ENCODE measurements at regions not wholly inside any gene's neighbourhood (a gene's known extent, or its start where the extent isn't known, plus 50 kb on each side); places are given as distances from the start of the nearest gene placed in this dataset.

GRCh38 chr13:65540175-65540574 is 1690.0 kb downstream of the PCDH9 start:
- TF ChIP-seq, protein P1, sequence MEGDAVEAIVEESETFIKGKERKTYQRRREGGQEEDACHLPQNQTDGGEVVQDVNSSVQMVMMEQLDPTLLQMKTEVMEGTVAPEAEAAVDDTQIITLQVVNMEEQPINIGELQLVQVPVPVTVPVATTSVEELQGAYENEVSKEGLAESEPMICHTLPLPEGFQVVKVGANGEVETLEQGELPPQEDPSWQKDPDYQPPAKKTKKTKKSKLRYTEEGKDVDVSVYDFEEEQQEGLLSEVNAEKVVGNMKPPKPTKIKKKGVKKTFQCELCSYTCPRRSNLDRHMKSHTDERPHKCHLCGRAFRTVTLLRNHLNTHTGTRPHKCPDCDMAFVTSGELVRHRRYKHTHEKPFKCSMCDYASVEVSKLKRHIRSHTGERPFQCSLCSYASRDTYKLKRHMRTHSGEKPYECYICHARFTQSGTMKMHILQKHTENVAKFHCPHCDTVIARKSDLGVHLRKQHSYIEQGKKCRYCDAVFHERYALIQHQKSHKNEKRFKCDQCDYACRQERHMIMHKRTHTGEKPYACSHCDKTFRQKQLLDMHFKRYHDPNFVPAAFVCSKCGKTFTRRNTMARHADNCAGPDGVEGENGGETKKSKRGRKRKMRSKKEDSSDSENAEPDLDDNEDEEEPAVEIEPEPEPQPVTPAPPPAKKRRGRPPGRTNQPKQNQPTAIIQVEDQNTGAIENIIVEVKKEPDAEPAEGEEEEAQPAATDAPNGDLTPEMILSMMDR (IDR thresholded peaks at IDR 0.05; ENCODE audit: low read depth, low read length): no peak
- TF ChIP-seq EZH2phosphoT487 (IDR thresholded peaks at IDR 0.05; ENCODE audit: low read depth): no peak
- Histone ChIP-seq H2AFZ (ENCODE audit: low read depth, low read length) (no peak overlapping the region), H3K4me1 (ENCODE audit: low read length) (no peaks in the 10 kb centered on the region), H3K27ac (ENCODE audit: low read length) (no peak overlapping the region), H3K4me3 (ENCODE audit: low read length) (no peak overlapping the region), H3K9me3 (ENCODE audit: insufficient read depth, low read length) (no peaks in the 10 kb centered on the region), H3K36me3 (replicated peaks; ENCODE audit: low read depth, low read length) (no peaks in the 10 kb centered on the region), H3K27me3 (ENCODE audit: low read depth, low read length) (no peaks in the 10 kb centered on the region), H3K4me2 (ENCODE audit: low read length) (no peak overlapping the region), H3K9ac (ENCODE audit: low read length) (no peak overlapping the region), H3K79me2 (ENCODE audit: low read length) (no peaks in the 10 kb centered on the region), H4K20me1 (ENCODE audit: insufficient read depth, low read length) (no peaks in the 10 kb centered on the region)

DNA sequence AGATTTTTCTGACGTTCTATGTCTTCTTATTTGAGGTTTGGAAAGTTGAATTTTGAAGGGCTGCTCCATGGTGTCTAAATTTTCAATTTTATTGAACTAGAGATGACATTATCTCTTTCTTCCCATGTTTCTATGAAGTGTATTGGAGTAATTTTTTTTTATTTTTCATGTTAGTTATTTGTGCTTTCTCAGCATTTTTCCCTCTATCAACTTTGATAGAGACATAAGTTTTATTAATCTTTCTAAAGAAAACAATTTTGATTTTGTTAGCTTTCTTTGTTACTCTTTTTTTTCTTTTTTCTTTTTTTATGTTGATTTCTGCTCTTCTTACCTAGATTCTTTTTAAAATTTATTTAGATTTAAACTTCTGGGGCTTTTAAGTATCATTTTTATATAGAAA is 1694.8 kb downstream of the PCDH9 start:
- no peak for TF ChIP-seq EZH2phosphoT487 (IDR thresholded peaks at IDR 0.05; ENCODE audit: low read depth)
- TF ChIP-seq, protein P1 (IDR thresholded peaks at IDR 0.05; ENCODE audit: low read depth, low read length): no peak
- no peak overlapping the region for H3K4me3 ChIP-seq (ENCODE audit: low read length)
- H3K9ac ChIP-seq (ENCODE audit: low read length): no peak overlapping the region
- H2AFZ ChIP-seq (ENCODE audit: low read depth, low read length): no peak overlapping the region
- no peaks in the 10 kb centered on the region for H3K4me1 ChIP-seq (ENCODE audit: low read length)
- H3K27me3 ChIP-seq (ENCODE audit: low read depth, low read length): no peaks in the 10 kb centered on the region
- H4K20me1 ChIP-seq (ENCODE audit: insufficient read depth, low read length): no peaks in the 10 kb centered on the region
- H3K4me2 ChIP-seq (ENCODE audit: low read length): no peak overlapping the region
- H3K27ac ChIP-seq (ENCODE audit: low read length): no peak overlapping the region
- no peaks in the 10 kb centered on the region for H3K79me2 ChIP-seq (ENCODE audit: low read length)
- no peaks in the 10 kb centered on the region for H3K36me3 ChIP-seq (replicated peaks; ENCODE audit: low read depth, low read length)
- no peaks in the 10 kb centered on the region for H3K9me3 ChIP-seq (ENCODE audit: insufficient read depth, low read length)

- Histone ChIP-seq H3K4me2 (ENCODE audit: low read length) (no peak overlapping the region), H3K79me2 (ENCODE audit: low read length) (no peaks in the 10 kb centered on the region), H2AFZ (ENCODE audit: low read depth, low read length) (no peak overlapping the region), H4K20me1 (ENCODE audit: insufficient read depth, low read length) (no peaks in the 10 kb centered on the region), H3K9ac (ENCODE audit: low read length) (no peak overlapping the region), H3K27me3 (ENCODE audit: low read depth, low read length) (no peaks in the 10 kb centered on the region), H3K36me3 (replicated peaks; ENCODE audit: low read depth, low read length) (no peaks in the 10 kb centered on the region), H3K9me3 (ENCODE audit: insufficient read depth, low read length) (no peaks in the 10 kb centered on the region), H3K4me1 (ENCODE audit: low read length) (no peaks in the 10 kb centered on the region), H3K27ac (ENCODE audit: low read length) (no peak overlapping the region), H3K4me3 (ENCODE audit: low read length) (no peak overlapping the region)
- no peak for TF ChIP-seq EZH2phosphoT487 (IDR thresholded peaks at IDR 0.05; ENCODE audit: low read depth)
- TF ChIP-seq, protein P1 (IDR thresholded peaks at IDR 0.05; ENCODE audit: low read depth, low read length): no peak
Measured at GRCh38 chr13:65532231-65532630, 1697.9 kb downstream of the PCDH9 start.

GRCh38 chr13:65530688-65531087 is 1699.4 kb downstream of the PCDH9 start:
- H4K20me1 ChIP-seq (ENCODE audit: insufficient read depth, low read length): no peaks in the 10 kb centered on the region
- H3K4me2 ChIP-seq (ENCODE audit: low read length): no peak overlapping the region
- TF ChIP-seq, protein P1 (IDR thresholded peaks at IDR 0.05; ENCODE audit: low read depth, low read length): no peak
- no peak for TF ChIP-seq EZH2phosphoT487 (IDR thresholded peaks at IDR 0.05; ENCODE audit: low read depth)
- no peak overlapping the region for H3K27ac ChIP-seq (ENCODE audit: low read length)
- H3K27me3 ChIP-seq (ENCODE audit: low read depth, low read length): no peaks in the 10 kb centered on the region
- no peak overlapping the region for H3K4me3 ChIP-seq (ENCODE audit: low read length)
- H2AFZ ChIP-seq (ENCODE audit: low read depth, low read length): 0 out of 2 replicates have a peak overlapping the region, but pooled peaks have one; percentile 66
- no peaks in the 10 kb centered on the region for H3K79me2 ChIP-seq (ENCODE audit: low read length)
- no peak overlapping the region for H3K9ac ChIP-seq (ENCODE audit: low read length)
- no peaks in the 10 kb centered on the region for H3K4me1 ChIP-seq (ENCODE audit: low read length)
- no peaks in the 10 kb centered on the region for H3K36me3 ChIP-seq (replicated peaks; ENCODE audit: low read depth, low read length)
- H3K9me3 ChIP-seq (ENCODE audit: insufficient read depth, low read length): no peaks in the 10 kb centered on the region
